ENCODE measurements at regions not wholly inside any gene's neighbourhood (a gene's known extent, or its start where the extent isn't known, plus 50 kb on each side); places are given as distances from the start of the nearest gene placed in this dataset.

DNA sequence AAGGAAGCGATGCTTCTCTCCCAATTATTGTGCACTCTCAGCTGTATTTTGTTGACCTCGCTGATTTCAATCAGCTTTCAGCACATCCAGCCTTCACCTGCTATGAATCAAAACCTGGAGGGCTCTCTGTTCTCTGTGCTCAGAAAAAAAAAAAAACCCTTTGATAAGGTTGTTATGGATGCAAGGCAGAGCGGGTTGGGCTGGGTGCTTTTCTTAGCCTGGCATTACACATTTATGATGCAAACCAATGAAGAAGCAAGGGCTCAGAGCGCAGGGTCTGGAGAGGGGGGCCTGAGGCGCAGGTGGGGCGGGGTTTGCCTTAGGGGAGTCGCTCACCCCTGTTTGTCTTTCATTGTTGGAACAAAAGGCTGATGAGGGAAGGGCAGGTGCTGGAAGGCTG lies 86.0 kb upstream of the CADM1 start:
- TF ChIP-seq, protein P1, sequence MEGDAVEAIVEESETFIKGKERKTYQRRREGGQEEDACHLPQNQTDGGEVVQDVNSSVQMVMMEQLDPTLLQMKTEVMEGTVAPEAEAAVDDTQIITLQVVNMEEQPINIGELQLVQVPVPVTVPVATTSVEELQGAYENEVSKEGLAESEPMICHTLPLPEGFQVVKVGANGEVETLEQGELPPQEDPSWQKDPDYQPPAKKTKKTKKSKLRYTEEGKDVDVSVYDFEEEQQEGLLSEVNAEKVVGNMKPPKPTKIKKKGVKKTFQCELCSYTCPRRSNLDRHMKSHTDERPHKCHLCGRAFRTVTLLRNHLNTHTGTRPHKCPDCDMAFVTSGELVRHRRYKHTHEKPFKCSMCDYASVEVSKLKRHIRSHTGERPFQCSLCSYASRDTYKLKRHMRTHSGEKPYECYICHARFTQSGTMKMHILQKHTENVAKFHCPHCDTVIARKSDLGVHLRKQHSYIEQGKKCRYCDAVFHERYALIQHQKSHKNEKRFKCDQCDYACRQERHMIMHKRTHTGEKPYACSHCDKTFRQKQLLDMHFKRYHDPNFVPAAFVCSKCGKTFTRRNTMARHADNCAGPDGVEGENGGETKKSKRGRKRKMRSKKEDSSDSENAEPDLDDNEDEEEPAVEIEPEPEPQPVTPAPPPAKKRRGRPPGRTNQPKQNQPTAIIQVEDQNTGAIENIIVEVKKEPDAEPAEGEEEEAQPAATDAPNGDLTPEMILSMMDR (IDR thresholded peaks at IDR 0.05 in 4 of 5, conservative IDR thresholded peaks at IDR 0.05 in 1 of 5), result no peak
- no peak for TF ChIP-seq POLR2A (IDR thresholded peaks at IDR 0.05)

Data from gastrocnemius medialis (tissue), 4 donors.